GM12891 (cell line): ENCODE measurements at regions not wholly inside any gene's neighbourhood (a gene's known extent, or its start where the extent isn't known, plus 50 kb on each side); places are given as distances from the start of the nearest gene placed in this dataset.

Source experiments
- POLR2A ChIP-seq: IDR thresholded peaks from 2 replicates; pipeline ENCODE4 v1.6.1; 2011; ENCODE audit warnings: low read depth, low read length, control low read depth
- POLR2AphosphoS5 ChIP-seq: IDR thresholded peaks from 2 replicates; pipeline ENCODE4 v1.6.1; 2011; ENCODE audit warnings: low read depth, low read length, control low read depth
- POU2F2 ChIP-seq: IDR thresholded peaks from 2 replicates; pipeline ENCODE4 v1.6.1; 2011; ENCODE audit warnings: low read depth, mild to moderate bottlenecking, control low read depth, low read length, moderate library complexity
- SPI1 ChIP-seq: IDR thresholded peaks from 2 replicates; pipeline ENCODE4 v1.6.1; 2011; ENCODE audit warnings: low read depth, low read length, control low read depth

DNA sequence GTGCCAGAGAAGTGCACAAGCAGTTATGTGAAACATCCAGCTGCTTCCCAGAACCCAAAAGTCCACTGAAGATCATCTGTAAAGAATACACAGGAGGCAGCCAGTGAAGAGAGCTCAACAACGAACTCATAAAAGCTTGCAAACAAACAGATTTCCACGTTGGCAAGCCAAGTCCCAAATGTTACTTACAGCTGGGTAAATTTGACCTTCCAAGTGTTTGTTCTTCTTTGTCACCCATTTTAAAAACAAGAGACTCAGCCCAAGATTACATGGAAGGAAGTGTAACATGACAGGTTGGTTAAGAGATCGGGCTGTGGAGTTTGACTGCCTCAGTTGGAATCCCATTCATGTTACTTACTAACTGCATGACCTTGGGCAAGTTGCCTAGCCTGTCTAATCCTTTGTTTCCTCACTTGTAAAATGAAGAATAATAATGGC lies 174.9 kb upstream of the PAPPA start:
- TF ChIP-seq POU2F2: no peak
- TF ChIP-seq POLR2AphosphoS5: no peak
- no peak for TF ChIP-seq SPI1
- no peak for TF ChIP-seq POLR2A
